ENCODE measurements at regions not wholly inside any gene's neighbourhood (a gene's known extent, or its start where the extent isn't known, plus 50 kb on each side); places are given as distances from the start of the nearest gene placed in this dataset.

DNA sequence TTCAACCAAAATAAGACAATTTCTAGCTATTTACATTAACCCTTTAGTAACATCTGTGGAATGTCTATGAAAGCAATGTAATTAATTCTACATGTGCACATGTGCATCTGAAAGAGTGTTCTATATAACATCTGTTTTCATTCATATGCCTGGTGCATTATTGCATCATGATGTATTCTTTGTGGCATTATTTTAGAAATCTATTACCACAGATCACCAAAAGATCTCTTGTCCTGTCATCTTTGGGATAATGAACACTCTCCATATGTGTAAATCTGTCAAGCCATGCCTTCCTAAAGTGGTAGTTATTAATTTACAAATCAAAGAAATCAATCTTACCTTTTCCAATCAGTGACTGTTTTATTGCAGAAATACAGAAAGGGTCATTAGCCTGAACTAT is 86.9 kb downstream of the TRIB2 start:
- no peak overlapping the region for H3K4me2 ChIP-seq (ENCODE audit: low read length)
- H3K36me3 ChIP-seq (ENCODE audit: control insufficient read depth, low read length) = no peaks in the 10 kb centered on the region
- H3K4me3 ChIP-seq (ENCODE audit: low read length) = no peak overlapping the region
- no peaks in the 10 kb centered on the region for H3K79me2 ChIP-seq (ENCODE audit: control insufficient read depth, low read length)
- H3K27ac ChIP-seq (ENCODE audit: low read depth, low read length) = no peak overlapping the region
- no peaks in the 10 kb centered on the region for H3K9me2 ChIP-seq (replicated peaks; ENCODE audit: control insufficient read depth, low read length)
- no peaks in the 10 kb centered on the region for H3K4me1 ChIP-seq (ENCODE audit: control insufficient read depth, low read length)
- 0 out of 2 replicates have a peak, but pooled peaks cover 6% of the 10 kb centered on the region for H3K9me3 ChIP-seq (ENCODE audit: control insufficient read depth, insufficient read depth, low read length)
- TF ChIP-seq EZH2phosphoT487 (IDR thresholded peaks at IDR 0.05; ENCODE audit: borderline replicate concordance, low read length) = no peak
- no peaks in the 10 kb centered on the region for H3K27me3 ChIP-seq (ENCODE audit: control insufficient read depth, low read length)
- no peaks in the 10 kb centered on the region for H4K20me1 ChIP-seq (ENCODE audit: control insufficient read depth, insufficient read depth, low read depth, low read length)
- no peaks in the 10 kb centered on the region for H3F3A ChIP-seq (ENCODE audit: control insufficient read depth, insufficient read depth)

- H3K9me2 ChIP-seq (replicated peaks; ENCODE audit: control insufficient read depth, low read length) = no peaks in the 10 kb centered on the region
- TF ChIP-seq, protein P1, sequence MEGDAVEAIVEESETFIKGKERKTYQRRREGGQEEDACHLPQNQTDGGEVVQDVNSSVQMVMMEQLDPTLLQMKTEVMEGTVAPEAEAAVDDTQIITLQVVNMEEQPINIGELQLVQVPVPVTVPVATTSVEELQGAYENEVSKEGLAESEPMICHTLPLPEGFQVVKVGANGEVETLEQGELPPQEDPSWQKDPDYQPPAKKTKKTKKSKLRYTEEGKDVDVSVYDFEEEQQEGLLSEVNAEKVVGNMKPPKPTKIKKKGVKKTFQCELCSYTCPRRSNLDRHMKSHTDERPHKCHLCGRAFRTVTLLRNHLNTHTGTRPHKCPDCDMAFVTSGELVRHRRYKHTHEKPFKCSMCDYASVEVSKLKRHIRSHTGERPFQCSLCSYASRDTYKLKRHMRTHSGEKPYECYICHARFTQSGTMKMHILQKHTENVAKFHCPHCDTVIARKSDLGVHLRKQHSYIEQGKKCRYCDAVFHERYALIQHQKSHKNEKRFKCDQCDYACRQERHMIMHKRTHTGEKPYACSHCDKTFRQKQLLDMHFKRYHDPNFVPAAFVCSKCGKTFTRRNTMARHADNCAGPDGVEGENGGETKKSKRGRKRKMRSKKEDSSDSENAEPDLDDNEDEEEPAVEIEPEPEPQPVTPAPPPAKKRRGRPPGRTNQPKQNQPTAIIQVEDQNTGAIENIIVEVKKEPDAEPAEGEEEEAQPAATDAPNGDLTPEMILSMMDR (IDR thresholded peaks at IDR 0.05; ENCODE audit: low read depth, low read length, poor library complexity, severe bottlenecking) = no peak
- no peak for TF ChIP-seq EZH2phosphoT487 (IDR thresholded peaks at IDR 0.05; ENCODE audit: borderline replicate concordance, low read length)
- H3K79me2 ChIP-seq (ENCODE audit: control insufficient read depth, low read length) = no peaks in the 10 kb centered on the region
- H3K27me3 ChIP-seq (ENCODE audit: control insufficient read depth, low read length) = no peaks in the 10 kb centered on the region
- no peak overlapping the region for H3K4me2 ChIP-seq (ENCODE audit: low read length)
- H3K9me3 ChIP-seq (ENCODE audit: control insufficient read depth, insufficient read depth, low read length) = 0 out of 2 replicates have a peak, but pooled peaks cover 6% of the 10 kb centered on the region
- H3K4me1 ChIP-seq (ENCODE audit: control insufficient read depth, low read length) = no peaks in the 10 kb centered on the region
- no peaks in the 10 kb centered on the region for H3K36me3 ChIP-seq (ENCODE audit: control insufficient read depth, low read length)
- no peaks in the 10 kb centered on the region for H4K20me1 ChIP-seq (ENCODE audit: control insufficient read depth, insufficient read depth, low read depth, low read length)
- no peak overlapping the region for H3K4me3 ChIP-seq (ENCODE audit: low read length)
- no peaks in the 10 kb centered on the region for H3F3A ChIP-seq (ENCODE audit: control insufficient read depth, insufficient read depth)
- H3K27ac ChIP-seq (ENCODE audit: low read depth, low read length) = no peak overlapping the region
These were observed 87.5 kb downstream of the TRIB2 start for GRCh38 chr2:12804091-12804856.

DNA sequence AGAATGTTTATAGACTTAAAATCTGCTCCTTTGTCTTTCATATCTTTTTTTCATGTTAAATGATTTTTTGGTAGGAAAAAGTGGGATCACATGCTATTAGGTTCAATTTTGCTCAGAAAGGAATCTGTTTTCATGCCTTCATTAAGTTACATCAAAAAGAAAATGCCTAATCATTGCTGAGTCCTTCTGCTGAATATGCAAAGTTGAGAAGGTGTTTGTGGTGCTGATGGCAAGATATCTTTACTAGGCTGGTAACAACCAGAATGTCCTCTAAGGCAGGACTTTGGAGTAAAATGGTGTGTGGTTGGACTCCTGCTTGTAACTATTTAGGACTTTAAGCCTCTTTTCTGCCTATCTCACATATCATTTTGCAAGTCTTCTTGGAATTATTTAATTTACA is 88.3 kb downstream of the TRIB2 start:
- no peak overlapping the region for H3K4me2 ChIP-seq (ENCODE audit: low read length)
- H3K4me3 ChIP-seq (ENCODE audit: low read length) = no peak overlapping the region
- no peaks in the 10 kb centered on the region for H3F3A ChIP-seq (ENCODE audit: control insufficient read depth, insufficient read depth)
- H3K27me3 ChIP-seq (ENCODE audit: control insufficient read depth, low read length) = no peaks in the 10 kb centered on the region
- no peaks in the 10 kb centered on the region for H3K36me3 ChIP-seq (ENCODE audit: control insufficient read depth, low read length)
- 0 out of 2 replicates have a peak, but pooled peaks cover 6% of the 10 kb centered on the region for H3K9me3 ChIP-seq (ENCODE audit: control insufficient read depth, insufficient read depth, low read length)
- H4K20me1 ChIP-seq (ENCODE audit: control insufficient read depth, insufficient read depth, low read depth, low read length) = no peaks in the 10 kb centered on the region
- H3K9me2 ChIP-seq (replicated peaks; ENCODE audit: control insufficient read depth, low read length) = no peaks in the 10 kb centered on the region
- no peaks in the 10 kb centered on the region for H3K79me2 ChIP-seq (ENCODE audit: control insufficient read depth, low read length)
- no peak overlapping the region for H3K27ac ChIP-seq (ENCODE audit: low read depth, low read length)
- TF ChIP-seq, protein P1 (IDR thresholded peaks at IDR 0.05; ENCODE audit: low read depth, low read length, poor library complexity, severe bottlenecking) = no peak
- TF ChIP-seq EZH2phosphoT487 (IDR thresholded peaks at IDR 0.05; ENCODE audit: borderline replicate concordance, low read length) = no peak
- no peaks in the 10 kb centered on the region for H3K4me1 ChIP-seq (ENCODE audit: control insufficient read depth, low read length)

- no peak overlapping the region for H3K4me2 ChIP-seq (ENCODE audit: low read length)
- no peaks in the 10 kb centered on the region for H3K79me2 ChIP-seq (ENCODE audit: control insufficient read depth, low read length)
- no peak overlapping the region for H3K27ac ChIP-seq (ENCODE audit: low read depth, low read length)
- no peaks in the 10 kb centered on the region for H3K27me3 ChIP-seq (ENCODE audit: control insufficient read depth, low read length)
- H3K4me3 ChIP-seq (ENCODE audit: low read length) = no peak overlapping the region
- no peaks in the 10 kb centered on the region for H3K9me2 ChIP-seq (replicated peaks; ENCODE audit: control insufficient read depth, low read length)
- no peaks in the 10 kb centered on the region for H3F3A ChIP-seq (ENCODE audit: control insufficient read depth, insufficient read depth)
- H4K20me1 ChIP-seq (ENCODE audit: control insufficient read depth, insufficient read depth, low read depth, low read length) = no peaks in the 10 kb centered on the region
- 0 out of 2 replicates have a peak, but pooled peaks cover 3% of the 10 kb centered on the region for H3K9me3 ChIP-seq (ENCODE audit: control insufficient read depth, insufficient read depth, low read length)
- no peaks in the 10 kb centered on the region for H3K36me3 ChIP-seq (ENCODE audit: control insufficient read depth, low read length)
- no peaks in the 10 kb centered on the region for H3K4me1 ChIP-seq (ENCODE audit: control insufficient read depth, low read length)
- TF ChIP-seq, protein P1 (IDR thresholded peaks at IDR 0.05; ENCODE audit: low read depth, low read length, poor library complexity, severe bottlenecking) = no peak
- no peak for TF ChIP-seq EZH2phosphoT487 (IDR thresholded peaks at IDR 0.05; ENCODE audit: borderline replicate concordance, low read length)
These were observed 90.0 kb downstream of the TRIB2 start for GRCh38 chr2:12806549-12807242.

Measured in DOHH2 (cell line).